Uterus (tissue), 3 donors: ENCODE measurements at regions not wholly inside any gene's neighbourhood (a gene's known extent, or its start where the extent isn't known, plus 50 kb on each side); places are given as distances from the start of the nearest gene placed in this dataset.

Experiments
- DNase-seq, 2 donors: peaks; one replicate each; pipeline ENCODE4 v3.0.0-alpha.2; 2019 to 2020
- H3K27ac ChIP-seq, 2 donors: fragments of 200-600 bp; sonication (generic); 1 replicate in 1 of 2; 2 replicates in 1 of 2; pipeline ENCODE4 v1.5.1; 2016 to 2018
- H3K27me3 ChIP-seq, 2 donors: fragments of 200-600 bp; sonication (generic); one replicate each; pipeline ENCODE4 v1.5.1; 2018 to 2019; ENCODE audit warnings: control low read depth in 1 of 2
- H3K36me3 ChIP-seq, 2 donors: fragments of 200-600 bp; sonication (generic); one replicate each; pipeline ENCODE4 v1.5.1; 2019; ENCODE audit warnings: control low read depth in 1 of 2
- H3K4me1 ChIP-seq, 2 donors: fragments of 200-600 bp; sonication (generic); one replicate each; pipeline ENCODE4 v1.5.1; 2018 to 2019; ENCODE audit warnings: control low read depth in 1 of 2
- H3K4me3 ChIP-seq, 2 donors: fragments of 200-600 bp; sonication (generic); 1 replicate in 1 of 2; 2 replicates in 1 of 2; pipeline ENCODE4 v1.5.1; 2018 to 2019; ENCODE audit warnings: mild to moderate bottlenecking in 1 of 2
- H3K9me3 ChIP-seq, 2 donors: fragments of 200-600 bp; sonication (generic); one replicate each; pipeline ENCODE4 v1.5.1; 2019; ENCODE audit warnings: control low read depth in 1 of 2
- POLR2A ChIP-seq, 2 donors: fragments of 450-650 bp; IDR thresholded peaks; one replicate each; pipeline ENCODE4 v1.6.1; 2016; ENCODE audit warnings: antibody characterized with exemption in 2 of 2, mild to moderate bottlenecking in 1 of 2, moderate library complexity in 1 of 2
- intact Hi-C: fragments of 100-400 bp; cut with DNase I; formaldehyde crosslinking; loops from one replicate; pipeline ENCODE4 v1.15.1; 2023; ENCODE audit warnings: low total_unique reads
- TF ChIP-seq, protein P1 (sequence below), 4 experiments: fragments of 200-600 bp in 2 of 4; fragments of 450-650 bp in 2 of 4; sonication (generic) in 2 of 4; IDR thresholded peaks; one replicate each; pipeline ENCODE4 v1.5.1; 2016 to 2019; ENCODE audit warnings: antibody characterized with exemption in 4 of 4, mild to moderate bottlenecking in 2 of 4, moderate library complexity in 1 of 4
- donor health status: DM: yes; HTN: yes; CAD: no.

DNA sequence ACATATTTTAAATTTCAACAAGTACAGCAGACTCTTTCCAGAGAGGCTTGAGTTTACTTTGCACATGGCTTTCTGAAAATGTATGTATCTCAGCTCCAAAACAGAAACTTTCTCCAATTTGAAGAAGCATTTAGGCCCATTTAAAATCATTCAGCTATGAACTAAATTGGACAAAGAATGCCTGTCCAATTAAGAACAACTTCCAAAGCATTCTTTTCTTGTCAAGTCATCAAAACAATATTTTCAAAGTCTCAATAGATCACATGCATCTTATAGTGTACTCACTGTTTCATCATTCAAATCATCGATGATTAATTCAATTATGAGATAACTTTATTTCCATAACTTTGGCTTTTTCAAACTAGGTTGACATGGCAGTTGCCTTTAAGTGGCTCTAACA lies 95.2 kb downstream of the KBTBD8 start:
- Histone ChIP-seq H3K27ac (no peak overlapping the region), H3K27me3 (no peaks in the 10 kb centered on the region), H3K36me3 (no peaks in the 10 kb centered on the region), H3K4me3 (no peak overlapping the region), H3K9me3 (no peaks in the 10 kb centered on the region), H3K4me1 (no peaks in the 10 kb centered on the region)
- DNase-seq = no peak
- TF ChIP-seq, protein P1, sequence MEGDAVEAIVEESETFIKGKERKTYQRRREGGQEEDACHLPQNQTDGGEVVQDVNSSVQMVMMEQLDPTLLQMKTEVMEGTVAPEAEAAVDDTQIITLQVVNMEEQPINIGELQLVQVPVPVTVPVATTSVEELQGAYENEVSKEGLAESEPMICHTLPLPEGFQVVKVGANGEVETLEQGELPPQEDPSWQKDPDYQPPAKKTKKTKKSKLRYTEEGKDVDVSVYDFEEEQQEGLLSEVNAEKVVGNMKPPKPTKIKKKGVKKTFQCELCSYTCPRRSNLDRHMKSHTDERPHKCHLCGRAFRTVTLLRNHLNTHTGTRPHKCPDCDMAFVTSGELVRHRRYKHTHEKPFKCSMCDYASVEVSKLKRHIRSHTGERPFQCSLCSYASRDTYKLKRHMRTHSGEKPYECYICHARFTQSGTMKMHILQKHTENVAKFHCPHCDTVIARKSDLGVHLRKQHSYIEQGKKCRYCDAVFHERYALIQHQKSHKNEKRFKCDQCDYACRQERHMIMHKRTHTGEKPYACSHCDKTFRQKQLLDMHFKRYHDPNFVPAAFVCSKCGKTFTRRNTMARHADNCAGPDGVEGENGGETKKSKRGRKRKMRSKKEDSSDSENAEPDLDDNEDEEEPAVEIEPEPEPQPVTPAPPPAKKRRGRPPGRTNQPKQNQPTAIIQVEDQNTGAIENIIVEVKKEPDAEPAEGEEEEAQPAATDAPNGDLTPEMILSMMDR (IDR thresholded peaks at IDR 0.05) = no peak
- no peak for TF ChIP-seq POLR2A (IDR thresholded peaks at IDR 0.05)
- intact Hi-C loops = no loop called here

DNA sequence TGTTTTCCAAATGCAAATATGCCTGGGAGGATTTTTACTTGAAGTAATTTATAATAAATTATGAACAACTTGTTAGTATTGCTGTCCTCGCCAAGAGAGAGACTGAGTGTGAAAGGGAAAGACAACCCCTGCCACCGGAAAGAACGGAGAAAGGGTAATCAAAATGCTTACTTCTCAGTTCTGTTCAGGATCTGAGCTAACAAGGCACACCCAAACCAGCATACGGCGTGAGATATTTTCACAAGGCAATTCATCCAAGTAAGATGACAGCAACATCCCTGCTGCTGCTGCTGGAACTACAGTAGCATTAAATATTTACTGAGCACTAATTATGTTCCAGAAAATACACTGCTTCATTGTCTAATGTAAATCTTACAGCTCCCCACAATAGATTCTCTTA lies 96.1 kb downstream of the KBTBD8 start:
- Histone ChIP-seq H3K4me3 (no peak overlapping the region), H3K27ac (no peak overlapping the region)

DNA sequence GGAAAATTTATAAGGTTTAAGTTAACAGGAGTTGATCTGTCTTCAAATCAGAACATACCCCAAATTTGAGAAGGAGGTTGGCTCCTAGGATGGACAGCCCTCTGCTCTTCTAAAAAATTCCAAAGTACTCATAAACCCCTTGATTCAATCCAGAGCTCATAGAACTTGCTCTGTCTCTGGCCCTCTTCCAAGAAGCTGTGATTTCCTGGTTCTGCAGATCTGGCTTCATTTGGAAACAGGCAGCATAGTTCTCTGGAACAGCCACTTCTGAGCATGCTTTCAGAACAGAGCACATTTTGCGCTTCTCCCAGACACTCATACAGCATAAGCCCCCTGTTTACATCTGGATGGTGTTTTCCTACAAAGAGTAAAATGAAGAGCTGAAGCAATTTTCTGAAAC lies 96.7 kb downstream of the KBTBD8 start:
- intact Hi-C loops = no loop called here
- Histone ChIP-seq H3K9me3 (no peaks in the 10 kb centered on the region), H3K27me3 (no peaks in the 10 kb centered on the region), H3K4me1 (no peaks in the 10 kb centered on the region), H3K4me3 (no peak overlapping the region), H3K27ac (no peak overlapping the region), H3K36me3 (no peaks in the 10 kb centered on the region)
- DNase-seq = no peak
- TF ChIP-seq, protein P1 (IDR thresholded peaks at IDR 0.05) = no peak
- TF ChIP-seq POLR2A (IDR thresholded peaks at IDR 0.05) = no peak

More for the DNA sequence above, 96.1 kb downstream of the KBTBD8 start:
- no peak for DNase-seq
- Histone ChIP-seq H3K9me3 (no peaks in the 10 kb centered on the region), H3K27me3 (no peaks in the 10 kb centered on the region), H3K4me1 (no peaks in the 10 kb centered on the region), H3K36me3 (no peaks in the 10 kb centered on the region)
- TF ChIP-seq POLR2A (IDR thresholded peaks at IDR 0.05) = no peak
- TF ChIP-seq, protein P1 (IDR thresholded peaks at IDR 0.05) = no peak
- intact Hi-C loops = no loop called here

DNA sequence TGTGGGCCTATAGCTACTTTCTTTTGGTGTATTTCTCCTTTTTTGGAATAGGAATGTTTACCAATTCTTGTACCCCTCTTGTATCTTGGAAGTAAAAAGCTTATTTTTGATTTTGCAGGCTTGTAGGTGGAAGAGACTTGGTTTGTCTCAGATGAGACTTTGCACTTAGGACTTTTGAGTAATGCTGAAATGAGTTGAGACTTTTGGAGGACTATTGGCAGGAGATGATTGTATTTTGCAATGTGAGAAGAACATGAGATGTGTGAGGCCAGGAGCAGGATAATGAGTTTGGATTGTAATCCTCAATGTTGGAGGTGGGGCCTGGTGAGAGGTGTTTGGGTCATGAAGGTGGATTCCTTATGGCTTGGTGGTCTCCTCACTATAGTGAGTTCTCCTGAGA lies 106.3 kb downstream of the KBTBD8 start:
- no peak for DNase-seq
- Histone ChIP-seq H3K9me3 (no peaks in the 10 kb centered on the region), H3K36me3 (no peaks in the 10 kb centered on the region), H3K4me3 (no peak overlapping the region), H3K27me3 (no peaks in the 10 kb centered on the region), H3K27ac (no peak overlapping the region), H3K4me1 (no peaks in the 10 kb centered on the region)
- TF ChIP-seq POLR2A (IDR thresholded peaks at IDR 0.05) = no peak
- TF ChIP-seq, protein P1 (IDR thresholded peaks at IDR 0.05) = no peak
- intact Hi-C loops = no loop called here

DNA sequence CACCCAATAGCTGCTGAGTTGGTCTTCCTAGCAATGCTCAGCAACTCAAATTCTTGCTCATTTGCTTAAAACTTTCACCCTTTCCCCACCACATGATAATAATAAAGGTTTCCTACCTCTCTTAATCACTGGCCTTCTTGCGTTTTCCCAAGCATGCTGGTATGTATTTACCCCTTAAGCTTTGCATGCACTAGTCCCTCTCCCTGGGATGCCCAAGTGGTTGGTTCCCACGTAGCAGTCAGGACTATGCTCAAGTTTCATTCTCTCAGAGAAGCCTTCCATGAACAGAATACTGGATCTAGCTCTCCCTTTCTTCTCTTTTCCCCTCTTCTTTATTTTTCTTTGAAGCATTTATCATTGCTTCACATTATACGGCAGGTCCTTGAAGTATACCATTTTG lies 108.8 kb downstream of the KBTBD8 start:
- TF ChIP-seq POLR2A (IDR thresholded peaks at IDR 0.05) = no peak
- TF ChIP-seq, protein P1 (IDR thresholded peaks at IDR 0.05) = no peak
- no peaks in the 10 kb centered on the region for H3K4me1 ChIP-seq
- no peak overlapping the region for H3K27ac ChIP-seq
- DNase-seq = no peak
- no peaks in the 10 kb centered on the region for H3K36me3 ChIP-seq
- no peaks in the 10 kb centered on the region for H3K9me3 ChIP-seq
- intact Hi-C loops = no loop called here
- H3K27me3 ChIP-seq = no peaks in the 10 kb centered on the region
- H3K4me3 ChIP-seq = no peak overlapping the region
